MM.1S (cell line): ENCODE measurements at regions not wholly inside any gene's neighbourhood (a gene's known extent, or its start where the extent isn't known, plus 50 kb on each side); places are given as distances from the start of the nearest gene placed in this dataset.

Source experiments
- DNase-seq: peaks from one replicate; pipeline ENCODE4 v3.0.0-alpha.2; 2015
- H2AFZ ChIP-seq: fragments of 300-600 bp; sonication (generic); 2 replicates; pipeline ENCODE4 v1.6.0; 2016; ENCODE audit warnings: antibody characterized with exemption, low read length
- H3F3A ChIP-seq: fragments of 300-600 bp; sonication (generic); 2 replicates; pipeline ENCODE4 v1.6.1; 2016; ENCODE audit warnings: mild to moderate bottlenecking, antibody characterized with exemption, low read length, moderate library complexity, mixed read lengths; ENCODE audit not compliant: insufficient read depth
- H3K27ac ChIP-seq: fragments of 300-600 bp; sonication (generic); 2 replicates; pipeline ENCODE4 v1.5.1; 2016; ENCODE audit warnings: mild to moderate bottlenecking, low read length
- H3K27me3 ChIP-seq: fragments of 300-600 bp; sonication (generic); replicated peaks from 2 replicates; pipeline ENCODE4 v1.6.0; 2016; ENCODE audit warnings: low read length; ENCODE audit not compliant: insufficient read depth
- H3K36me3 ChIP-seq: fragments of 300-600 bp; sonication (generic); replicated peaks from 2 replicates; pipeline ENCODE4 v1.6.1; 2016; ENCODE audit warnings: mild to moderate bottlenecking, low read length, mixed read lengths; ENCODE audit not compliant: insufficient read depth
- H3K4me1 ChIP-seq: fragments of 300-600 bp; sonication (generic); 2 replicates; pipeline ENCODE4 v1.6.1; 2016; ENCODE audit warnings: low read length, mixed read lengths
- H3K4me2 ChIP-seq: fragments of 300-600 bp; sonication (generic); 2 replicates; pipeline ENCODE4 v1.6.0; 2016; ENCODE audit warnings: low read depth, low read length
- H3K4me3 ChIP-seq: fragments of 300-600 bp; sonication (generic); 2 replicates; pipeline ENCODE4 v1.5.1; 2016; ENCODE audit warnings: low read length, mixed read lengths
- H3K79me2 ChIP-seq: fragments of 300-600 bp; sonication (generic); 2 replicates; pipeline ENCODE4 v1.6.1; 2016; ENCODE audit warnings: mixed run types, low read length, mixed read lengths
- H3K9ac ChIP-seq: fragments of 300-600 bp; sonication (generic); 2 replicates; pipeline ENCODE4 v1.6.1; 2016; ENCODE audit warnings: low read length, mixed read lengths
- H3K9me2 ChIP-seq: fragments of 300-600 bp; sonication (generic); replicated peaks from 2 replicates; pipeline ENCODE4 v1.6.1; 2016; ENCODE audit warnings: mild to moderate bottlenecking, low read length, mixed read lengths; ENCODE audit not compliant: insufficient read depth
- H3K9me3 ChIP-seq: fragments of 300-600 bp; sonication (generic); replicated peaks from 2 replicates; pipeline ENCODE4 v1.6.1; 2016; ENCODE audit warnings: mild to moderate bottlenecking, low read length, mixed read lengths; ENCODE audit not compliant: insufficient read depth
- H4K20me1 ChIP-seq: fragments of 300-600 bp; sonication (generic); 2 replicates; pipeline ENCODE4 v1.6.1; 2016; ENCODE audit warnings: mild to moderate bottlenecking, low read length, moderate library complexity, mixed read lengths; ENCODE audit not compliant: insufficient read depth
- CTCF ChIP-seq: fragments of 300-600 bp; sonication (generic); IDR thresholded peaks from 2 replicates; pipeline ENCODE4 v1.5.1; 2016; ENCODE audit warnings: antibody characterized with exemption, low read length, mixed read lengths
- EZH2 ChIP-seq: fragments of 300-600 bp; sonication (generic); optimal IDR thresholded peaks from 2 replicates; pipeline ENCODE3; 2017; ENCODE audit warnings: low read depth, mild to moderate bottlenecking, antibody characterized with exemption, low read length, mixed read lengths
- EZH2phosphoT487 ChIP-seq: fragments of 300-600 bp; sonication (generic); IDR thresholded peaks from 2 replicates; pipeline ENCODE4 v1.6.1; 2018; ENCODE audit warnings: antibody characterized with exemption, low read length

- Histone ChIP-seq H4K20me1 (no peaks in the 10 kb centered on the region), H3K79me2 (no peaks in the 10 kb centered on the region), H2AFZ (no peak overlapping the region), H3K4me3 (no peak overlapping the region), H3K36me3 (no peaks in the 10 kb centered on the region), H3K9me2 (no peaks in the 10 kb centered on the region), H3K9ac (no peak overlapping the region), H3K9me3 (no peaks in the 10 kb centered on the region), H3K4me2 (no peak overlapping the region), H3K27ac (no peak overlapping the region), H3K27me3 (no peaks in the 10 kb centered on the region), H3K4me1 (no peaks in the 10 kb centered on the region), H3F3A (no peaks in the 10 kb centered on the region)
- no peak for DNase-seq
- TF ChIP-seq EZH2phosphoT487 (no peak), CTCF (no peak), EZH2 (no peak)
Observed at GRCh38 chr14:100386846-100387245, 63.7 kb downstream of the SLC25A47 start.

GRCh38 chr14:100387450-100387849 is 64.3 kb downstream of the SLC25A47 start:
- Histone ChIP-seq H4K20me1 (no peaks in the 10 kb centered on the region), H3K9ac (no peak overlapping the region), H3K27ac (no peak overlapping the region), H3K27me3 (no peaks in the 10 kb centered on the region), H3F3A (no peaks in the 10 kb centered on the region), H3K79me2 (no peaks in the 10 kb centered on the region), H2AFZ (no peak overlapping the region), H3K36me3 (no peaks in the 10 kb centered on the region), H3K4me2 (no peak overlapping the region), H3K4me1 (no peaks in the 10 kb centered on the region), H3K4me3 (no peak overlapping the region), H3K9me2 (no peaks in the 10 kb centered on the region), H3K9me3 (no peaks in the 10 kb centered on the region)
- no peak for DNase-seq
- TF ChIP-seq CTCF: no peak

- Histone ChIP-seq H3K27me3 (no peaks in the 10 kb centered on the region), H3K9me2 (no peaks in the 10 kb centered on the region), H3K4me2 (no peak overlapping the region), H3K27ac (no peak overlapping the region), H3K36me3 (no peaks in the 10 kb centered on the region), H4K20me1 (no peaks in the 10 kb centered on the region), H3K4me1 (no peaks in the 10 kb centered on the region), H2AFZ (no peak overlapping the region), H3K4me3 (no peak overlapping the region), H3F3A (no peaks in the 10 kb centered on the region), H3K9ac (no peak overlapping the region), H3K79me2 (no peaks in the 10 kb centered on the region), H3K9me3 (no peaks in the 10 kb centered on the region)
- no peak for DNase-seq
- TF ChIP-seq EZH2 (no peak), CTCF (no peak), EZH2phosphoT487 (no peak)
Observed at GRCh38 chr14:100388103-100389054, 65.2 kb downstream of the SLC25A47 start.
